HG03135 (cell line): ENCODE measurements at regions not wholly inside any gene's neighbourhood (a gene's known extent, or its start where the extent isn't known, plus 50 kb on each side); places are given as distances from the start of the nearest gene placed in this dataset.

Experiments
- ATAC-seq: cut with Tn5 transposase; IDR thresholded peaks from one replicate; pipeline ENCODE4 v1.9.1; 2021; ENCODE audit warnings: mild to moderate bottlenecking, moderate library complexity; ENCODE audit not compliant: unreplicated experiment

GRCh38 chr9:120221844-120222243 lies 358.1 kb downstream of the CDK5RAP2 start:
- no peak for ATAC-seq

DNA sequence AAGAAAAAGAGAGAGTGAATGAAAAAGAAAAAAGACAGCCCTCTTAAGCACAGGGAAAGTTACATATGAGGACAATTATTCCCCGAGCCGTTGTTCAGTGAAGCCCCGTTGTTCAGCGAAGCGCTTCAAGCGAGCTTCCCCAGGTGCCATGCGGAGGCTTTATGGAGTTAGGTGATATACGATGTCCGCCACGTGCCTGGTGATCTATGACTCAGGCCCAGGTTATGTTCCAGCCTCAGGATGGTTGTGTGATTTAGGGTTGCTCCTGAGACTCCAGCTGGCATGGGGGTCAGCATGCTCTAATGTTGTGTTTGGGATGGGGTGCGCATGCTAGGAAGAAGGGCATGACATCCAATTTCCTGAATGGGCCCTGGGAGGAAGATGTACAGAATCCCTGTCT lies 365.6 kb downstream of the CDK5RAP2 start:
- no peak for ATAC-seq

DNA sequence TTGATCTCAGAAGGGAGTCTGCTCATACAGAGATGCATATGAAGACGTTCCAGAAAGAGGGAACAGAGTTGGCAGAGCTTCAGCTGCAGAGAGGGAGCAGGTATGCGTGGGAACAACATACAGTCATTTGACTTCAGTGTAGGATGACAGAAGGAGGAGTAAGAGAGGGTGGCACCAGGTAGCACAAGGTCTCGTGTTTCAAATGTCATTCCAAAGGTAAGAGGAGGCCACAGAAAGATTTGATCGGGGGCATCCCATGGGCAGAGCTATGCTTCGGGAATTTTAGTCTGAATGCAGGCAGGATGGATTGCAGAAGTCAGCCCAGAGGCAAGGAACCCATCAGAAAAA lies 367.1 kb downstream of the CDK5RAP2 start:
- peak; percentile 22 for ATAC-seq

GRCh38 chr9:120212153-120212852 lies 367.7 kb downstream of the CDK5RAP2 start:
- peak; percentile 54 for ATAC-seq

DNA sequence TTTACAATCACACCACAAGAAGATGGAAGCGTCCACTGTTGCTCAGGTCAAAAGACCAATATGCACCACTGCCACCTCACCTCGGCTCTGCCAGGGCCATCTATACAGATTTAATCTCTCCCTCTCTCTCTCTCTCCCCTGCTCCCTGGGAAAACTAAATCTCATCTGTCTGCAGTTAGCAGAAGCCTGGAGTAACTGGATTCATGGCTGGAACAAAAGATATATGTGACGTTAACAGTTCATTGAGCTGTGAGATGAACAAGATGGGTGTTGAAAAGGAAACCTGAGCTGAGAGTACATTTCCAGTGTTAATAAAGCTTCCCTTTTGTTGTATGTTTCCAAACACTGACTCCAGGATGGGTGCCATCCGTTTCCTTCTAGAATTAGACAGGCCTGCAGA lies 369.7 kb downstream of the CDK5RAP2 start:
- no peak for ATAC-seq

DNA sequence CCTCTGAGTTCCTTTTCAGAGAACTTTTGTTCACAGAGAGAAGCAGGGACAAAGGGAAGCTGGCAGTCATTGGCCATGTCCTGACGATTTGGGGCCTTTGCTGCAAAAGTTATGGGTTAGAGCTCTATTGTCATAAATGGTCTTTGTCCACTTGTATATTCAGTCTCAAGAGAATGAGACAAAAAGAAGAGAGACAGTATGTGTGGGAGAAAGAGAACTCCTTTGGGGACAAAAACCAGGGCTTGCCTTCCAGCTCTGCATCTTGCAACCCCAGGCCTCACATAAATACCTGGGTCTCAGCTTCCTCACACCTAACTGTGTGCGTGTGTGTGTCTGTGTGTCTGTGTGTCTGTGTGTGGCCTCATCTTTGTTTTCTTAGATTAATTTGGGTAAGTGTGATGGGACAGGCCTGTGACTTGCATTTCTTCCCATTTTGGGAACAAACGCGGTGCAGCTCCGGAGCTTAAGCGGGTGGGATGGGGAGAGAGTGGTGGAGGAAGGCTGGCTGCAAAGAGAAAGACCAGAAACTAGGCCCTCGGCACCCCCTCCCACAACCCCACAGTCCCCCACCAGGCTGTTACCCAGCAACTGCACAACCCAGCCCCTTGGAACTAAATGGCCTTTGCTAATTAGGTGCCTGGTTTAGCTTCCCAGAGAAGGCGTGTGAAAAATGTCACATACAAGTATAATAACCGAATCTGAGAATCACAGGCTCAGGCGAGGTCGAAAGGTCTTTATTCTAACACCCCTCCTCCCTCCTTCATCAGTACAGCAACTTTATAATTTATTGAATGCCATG lies 376.9 kb downstream of the CDK5RAP2 start:
- no peak for ATAC-seq

DNA sequence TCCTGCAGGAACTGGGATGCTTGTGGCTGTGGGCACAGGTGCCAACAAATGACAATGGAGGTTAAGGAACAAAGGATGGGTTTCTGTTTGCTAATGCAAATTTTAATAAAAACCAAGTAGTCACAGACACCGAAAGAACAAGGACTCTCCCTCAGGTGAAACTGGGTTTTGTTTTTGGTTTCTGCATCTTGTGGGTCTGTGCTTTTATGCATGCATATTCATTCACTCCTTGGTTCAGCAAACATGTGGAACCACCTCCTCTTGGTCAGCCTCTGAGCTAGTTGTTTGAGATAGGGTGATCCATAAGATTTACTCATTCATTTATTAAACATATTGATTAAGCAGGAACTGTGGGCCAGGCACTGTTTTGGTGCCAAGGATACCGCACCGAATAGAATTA lies 381.9 kb downstream of the CDK5RAP2 start:
- ATAC-seq = no peak

DNA sequence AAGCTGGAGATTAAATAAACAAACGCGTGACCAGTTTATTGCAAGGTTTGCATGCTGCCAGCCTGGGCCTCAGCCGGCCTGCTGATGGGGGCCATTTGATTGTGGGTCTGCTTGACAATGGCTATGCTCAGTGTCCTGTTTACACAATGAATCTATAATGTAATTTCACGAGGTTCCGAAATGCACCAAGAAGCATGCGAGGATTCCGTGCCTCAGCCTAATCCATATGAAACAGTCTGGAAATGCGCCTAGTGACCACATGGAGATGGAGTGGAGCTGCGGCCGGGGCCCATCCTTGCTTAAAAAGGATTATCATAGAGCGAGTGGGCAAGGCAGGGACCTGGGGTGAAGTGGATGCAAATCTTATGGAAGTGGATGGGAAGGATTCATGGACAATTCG lies 382.4 kb downstream of the CDK5RAP2 start:
- no peak for ATAC-seq

DNA sequence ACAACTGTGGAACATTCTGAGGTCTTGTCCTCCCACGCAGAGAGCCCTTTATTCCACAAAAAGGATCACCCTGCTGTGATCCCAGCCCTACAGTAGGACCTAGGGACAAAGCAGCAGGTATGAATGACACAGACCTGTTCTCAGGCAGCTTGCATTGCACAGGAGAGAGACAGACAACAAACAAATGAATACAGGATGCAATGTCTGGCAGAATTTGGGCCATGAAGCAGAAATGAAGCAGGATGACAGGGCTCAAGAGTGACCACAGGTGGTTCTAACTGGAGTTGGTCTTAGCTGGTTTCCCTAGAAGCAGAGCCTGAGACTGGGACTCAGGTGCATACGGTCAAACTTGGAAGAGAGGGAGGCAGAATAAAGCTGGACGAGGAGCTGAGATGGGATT lies 388.8 kb downstream of the CDK5RAP2 start:
- ATAC-seq = no peak

GRCh38 chr9:120187758-120188157 lies 392.2 kb downstream of the CDK5RAP2 start:
- ATAC-seq = no peak

DNA sequence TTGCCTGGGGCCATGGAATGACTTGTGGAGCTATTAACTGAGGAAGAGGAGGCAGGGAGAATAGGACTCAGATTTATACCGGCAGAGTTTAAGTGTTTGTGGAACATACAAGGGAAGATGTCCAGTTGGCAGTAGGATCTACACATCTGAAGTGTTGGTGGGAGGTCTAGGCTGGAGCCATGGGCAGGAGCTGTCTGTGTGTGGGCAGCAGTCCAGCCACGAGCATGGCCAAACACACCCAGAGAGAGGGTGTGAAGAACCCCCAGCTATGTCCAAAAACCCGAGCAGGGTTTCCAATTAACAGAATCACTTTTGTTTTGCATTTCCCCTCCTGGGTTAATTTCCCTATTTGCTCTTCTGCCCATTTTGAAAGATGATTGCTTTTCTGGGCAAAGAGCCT lies 393.7 kb downstream of the CDK5RAP2 start:
- no peak for ATAC-seq

DNA sequence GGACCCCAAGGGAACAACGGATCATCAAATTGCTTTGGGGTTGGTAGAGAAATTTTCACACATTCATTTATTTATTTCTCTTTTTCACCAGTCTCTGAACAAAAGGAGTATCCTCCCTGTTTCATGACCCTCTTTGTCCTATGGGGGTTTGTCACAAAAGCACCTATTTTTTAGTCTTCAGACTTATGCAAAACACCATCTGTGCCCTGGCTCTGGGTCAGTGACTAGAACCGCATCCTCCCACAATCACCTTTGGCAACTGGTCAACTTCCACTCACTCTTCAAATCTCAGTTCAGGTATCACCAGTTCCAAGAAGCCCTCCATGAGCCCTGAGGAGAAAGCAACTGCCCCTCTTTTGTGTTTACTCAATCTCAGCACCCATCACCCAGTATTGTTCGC lies 395.7 kb downstream of the CDK5RAP2 start:
- ATAC-seq = no peak

DNA sequence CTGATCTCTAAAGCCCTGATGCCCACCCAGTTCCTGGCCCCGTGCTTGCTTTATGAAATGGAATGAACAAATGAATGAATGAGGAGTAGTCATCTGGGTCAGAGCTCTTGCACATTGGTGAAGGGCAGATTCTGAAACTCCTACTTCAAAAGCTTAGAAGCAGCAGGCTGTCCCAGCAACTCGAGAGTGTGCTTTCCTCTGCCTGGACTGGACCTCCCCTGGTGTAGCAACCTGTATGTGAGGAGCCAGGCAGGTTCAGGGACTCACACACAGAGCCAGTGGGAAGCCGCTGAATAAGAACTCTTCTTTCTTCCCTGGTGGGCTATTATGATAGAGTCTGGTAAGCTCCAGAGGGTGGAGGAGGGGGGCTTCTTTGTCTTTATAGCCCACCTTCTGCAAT lies 396.4 kb downstream of the CDK5RAP2 start:
- no peak for ATAC-seq

- no peak for ATAC-seq
Measured at GRCh38 chr9:120182011-120182410, 398.0 kb downstream of the CDK5RAP2 start.

- no peak for ATAC-seq
Measured at GRCh38 chr9:120177121-120177520, 402.8 kb downstream of the CDK5RAP2 start.

DNA sequence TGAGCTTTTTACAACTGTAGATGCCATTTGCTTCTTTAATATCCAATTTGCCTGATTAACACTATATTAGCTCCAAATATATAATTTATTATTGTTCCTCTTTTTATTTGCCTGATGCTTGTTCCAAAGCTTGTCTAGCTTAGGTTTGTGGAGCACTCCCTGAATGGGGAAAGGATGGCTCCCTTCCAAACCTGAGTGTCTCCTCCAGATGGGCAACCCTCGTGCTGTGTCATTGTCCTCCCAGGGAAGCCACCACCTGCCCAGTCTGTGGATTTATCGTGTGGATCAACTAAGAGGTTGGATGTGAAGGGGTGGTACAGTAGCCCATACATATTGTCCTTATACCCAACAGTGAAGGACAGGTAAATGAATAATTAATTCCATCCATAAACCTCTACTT lies 404.9 kb downstream of the CDK5RAP2 start:
- no peak for ATAC-seq

DNA sequence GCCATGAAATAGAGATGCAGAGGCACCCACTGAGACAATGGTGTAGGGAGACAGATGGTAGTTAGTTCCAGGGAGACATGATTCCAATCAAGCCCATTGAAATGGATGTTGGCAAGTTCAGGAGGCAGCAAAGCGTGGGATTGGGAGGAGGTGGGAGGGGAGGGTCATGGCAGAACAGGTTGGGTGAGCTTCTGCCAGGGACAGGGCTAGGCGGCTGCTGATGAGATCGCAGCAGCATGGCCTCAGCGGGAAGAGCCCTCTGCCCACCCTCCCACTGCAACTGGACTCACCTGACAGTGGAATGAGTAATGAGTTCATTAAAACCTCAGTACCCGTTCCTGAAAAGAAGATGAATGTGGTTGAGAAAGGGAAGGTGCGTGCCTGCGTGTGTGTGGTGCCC lies 418.2 kb downstream of the CDK5RAP2 start:
- ATAC-seq = no peak

GRCh38 chr9:120158221-120158620 lies 421.7 kb downstream of the CDK5RAP2 start:
- no peak for ATAC-seq

- ATAC-seq = no peak
Measured at GRCh38 chr9:120156376-120156775, 423.6 kb downstream of the CDK5RAP2 start.

DNA sequence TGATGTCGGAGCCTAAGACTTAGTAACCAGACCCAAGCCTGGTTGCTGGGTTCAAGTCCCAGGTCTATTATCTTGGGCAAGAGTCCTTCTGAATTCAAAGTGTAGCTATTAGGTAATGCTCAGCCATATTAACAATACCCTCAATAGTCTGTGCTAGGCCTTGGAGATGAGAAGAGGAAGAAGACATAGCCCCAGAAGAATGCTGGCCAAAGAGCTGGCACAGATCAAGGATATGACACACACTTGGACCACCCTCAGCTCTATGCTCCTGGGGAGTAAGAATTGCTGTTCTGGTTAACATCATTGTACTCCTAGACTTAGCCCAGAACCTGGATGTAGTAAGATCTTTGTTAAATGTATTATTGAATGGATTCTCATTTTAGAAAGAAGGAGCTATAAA lies 426.7 kb downstream of the CDK5RAP2 start:
- no peak for ATAC-seq

DNA sequence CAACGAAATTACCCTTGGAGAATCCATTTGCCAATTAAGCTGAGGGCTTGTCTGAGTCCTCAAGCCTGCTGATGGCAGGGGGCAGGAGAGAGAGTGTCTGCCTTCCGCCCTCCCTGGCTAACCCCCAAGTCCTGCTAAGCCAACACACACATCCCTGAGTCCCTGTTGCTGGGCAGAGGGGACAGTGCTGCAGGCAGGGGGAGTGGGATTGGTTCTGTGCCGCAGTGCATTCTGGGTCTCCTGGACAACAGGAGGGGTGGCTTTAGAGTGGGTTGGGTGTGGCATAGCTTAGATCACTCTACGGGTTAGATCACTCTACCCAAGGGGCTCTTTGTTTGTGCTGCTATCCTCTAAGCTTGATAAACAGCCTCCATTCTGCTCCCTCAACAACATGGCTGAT lies 427.7 kb downstream of the CDK5RAP2 start:
- no peak for ATAC-seq

- ATAC-seq = no peak
Measured at GRCh38 chr9:120151806-120152205, 428.2 kb downstream of the CDK5RAP2 start.

- ATAC-seq = no peak
Measured at GRCh38 chr9:120151149-120151548, 428.8 kb downstream of the CDK5RAP2 start.
